HEK293T (cell line): ENCODE measurements at regions not wholly inside any gene's neighbourhood (a gene's known extent, or its start where the extent isn't known, plus 50 kb on each side); places are given as distances from the start of the nearest gene placed in this dataset.

Experiments used
- ARNT ChIP-seq: fragments of 450-650 bp; IDR thresholded peaks from 2 replicates; pipeline ENCODE4 v1.6.1; 2017; ENCODE audit warnings: mild to moderate bottlenecking
- BHLHE40 ChIP-seq: fragments of 450-650 bp; IDR thresholded peaks from 2 replicates; pipeline ENCODE4 v1.6.1; 2016; ENCODE audit warnings: mild to moderate bottlenecking, moderate library complexity, borderline replicate concordance
- FOXK2 ChIP-seq: fragments of 450-650 bp; IDR thresholded peaks from 2 replicates; pipeline ENCODE4 v1.6.1; 2016; ENCODE audit warnings: mild to moderate bottlenecking
- HDGF ChIP-seq: fragments of 450-650 bp; IDR thresholded peaks from 2 replicates; pipeline ENCODE4 v1.6.1; 2017; ENCODE audit warnings: antibody characterized with exemption, borderline replicate concordance
- L3MBTL2 ChIP-seq: fragments of 450-650 bp; conservative IDR thresholded peaks from 2 replicates; pipeline ENCODE4 v1.6.1; 2016; ENCODE audit warnings: mild to moderate bottlenecking
- PKNOX1 ChIP-seq: fragments of 450-650 bp; IDR thresholded peaks from 2 replicates; pipeline ENCODE4 v1.6.1; 2016
- SUZ12 ChIP-seq: fragments of 450-650 bp; IDR thresholded peaks from 2 replicates; pipeline ENCODE4 v1.6.1; 2016; ENCODE audit warnings: mild to moderate bottlenecking
- ZNF384 ChIP-seq: fragments of 450-650 bp; IDR thresholded peaks from 2 replicates; pipeline ENCODE4 v1.6.1; 2016

- TF ChIP-seq FOXK2 (no peak), SUZ12 (no peak), L3MBTL2 (no peak), BHLHE40 (no peak), ZNF384 (no peak), PKNOX1 (no peak), ARNT (no peak), HDGF (no peak)
Observed at GRCh38 chr13:47291107-47291656, 394.3 kb upstream of the HTR2A start.
